ENCODE measurements at regions not wholly inside any gene's neighbourhood (a gene's known extent, or its start where the extent isn't known, plus 50 kb on each side); places are given as distances from the start of the nearest gene placed in this dataset.

- no peak overlapping the region for H3K4me3 ChIP-seq
- no peak for DNase-seq (ENCODE audit: low read depth, low spot score)
- H3K36me3 ChIP-seq (ENCODE audit: insufficient read depth, low read length): no peaks in the 10 kb centered on the region
- H3K9me3 ChIP-seq (ENCODE audit: low read depth, low read length): no peaks in the 10 kb centered on the region
- TF ChIP-seq FOXP2 (optimal IDR thresholded peaks at IDR 0.05; ENCODE audit: control extremely low read depth, extremely low read length, insufficient read depth) (no peak), EZH2 (IDR thresholded peaks at IDR 0.05) (no peak), POLR2AphosphoS5 (IDR thresholded peaks at IDR 0.05; ENCODE audit: borderline replicate concordance, low read depth, low read length) (no peak)
- H3K27ac ChIP-seq: no peak overlapping the region
- H3K9ac ChIP-seq (ENCODE audit: insufficient read length): no peak overlapping the region
Measured at GRCh38 chr4:62475596-62475995, 1275.5 kb downstream of the ADGRL3 start.

GRCh38 chr4:62474802-62475201, 1274.7 kb downstream of the ADGRL3 start:
- H3K9me3 ChIP-seq (ENCODE audit: low read depth, low read length): no peaks in the 10 kb centered on the region
- TF ChIP-seq POLR2AphosphoS5 (IDR thresholded peaks at IDR 0.05; ENCODE audit: borderline replicate concordance, low read depth, low read length) (no peak), FOXP2 (optimal IDR thresholded peaks at IDR 0.05; ENCODE audit: control extremely low read depth, extremely low read length, insufficient read depth) (no peak), EZH2 (IDR thresholded peaks at IDR 0.05) (no peak)
- H3K27ac ChIP-seq: no peak overlapping the region
- DNase-seq (ENCODE audit: low read depth, low spot score): no peak
- H3K9ac ChIP-seq (ENCODE audit: insufficient read length): no peak overlapping the region
- no peaks in the 10 kb centered on the region for H3K36me3 ChIP-seq (ENCODE audit: insufficient read depth, low read length)
- no peak overlapping the region for H3K4me3 ChIP-seq

GRCh38 chr4:62471021-62471420, 1270.9 kb downstream of the ADGRL3 start:
- DNase-seq (ENCODE audit: low read depth, low spot score): no peak
- Histone ChIP-seq H3K9me3 (ENCODE audit: low read depth, low read length) (no peaks in the 10 kb centered on the region), H3K9ac (ENCODE audit: insufficient read length) (no peak overlapping the region), H3K36me3 (ENCODE audit: insufficient read depth, low read length) (no peaks in the 10 kb centered on the region), H3K4me3 (no peak overlapping the region), H3K27ac (no peak overlapping the region)
- TF ChIP-seq EZH2 (IDR thresholded peaks at IDR 0.05) (no peak), FOXP2 (optimal IDR thresholded peaks at IDR 0.05; ENCODE audit: control extremely low read depth, extremely low read length, insufficient read depth) (no peak), POLR2AphosphoS5 (IDR thresholded peaks at IDR 0.05; ENCODE audit: borderline replicate concordance, low read depth, low read length) (no peak)

- H3K36me3 ChIP-seq (ENCODE audit: insufficient read depth, low read length): no peaks in the 10 kb centered on the region
Measured at GRCh38 chr4:62470421-62470983, 1270.4 kb downstream of the ADGRL3 start.

GRCh38 chr4:62470020-62470419, 1269.9 kb downstream of the ADGRL3 start:
- DNase-seq (ENCODE audit: low read depth, low spot score): no peak
- no peaks in the 10 kb centered on the region for H3K36me3 ChIP-seq (ENCODE audit: insufficient read depth, low read length)
- H3K27ac ChIP-seq: no peak overlapping the region
- H3K9ac ChIP-seq (ENCODE audit: insufficient read length): no peak overlapping the region
- no peak overlapping the region for H3K4me3 ChIP-seq
- TF ChIP-seq EZH2 (IDR thresholded peaks at IDR 0.05) (no peak), FOXP2 (optimal IDR thresholded peaks at IDR 0.05; ENCODE audit: control extremely low read depth, extremely low read length, insufficient read depth) (no peak), POLR2AphosphoS5 (IDR thresholded peaks at IDR 0.05; ENCODE audit: borderline replicate concordance, low read depth, low read length) (no peak)
- no peaks in the 10 kb centered on the region for H3K9me3 ChIP-seq (ENCODE audit: low read depth, low read length)

More at GRCh38 chr4:62470421-62470983, 1270.4 kb downstream of the ADGRL3 start:
- no peak overlapping the region for H3K9ac ChIP-seq (ENCODE audit: insufficient read length)
- no peak for DNase-seq (ENCODE audit: low read depth, low spot score)
- TF ChIP-seq FOXP2 (optimal IDR thresholded peaks at IDR 0.05; ENCODE audit: control extremely low read depth, extremely low read length, insufficient read depth) (no peak), POLR2AphosphoS5 (IDR thresholded peaks at IDR 0.05; ENCODE audit: borderline replicate concordance, low read depth, low read length) (no peak), EZH2 (IDR thresholded peaks at IDR 0.05) (no peak)
- no peak overlapping the region for H3K4me3 ChIP-seq
- H3K9me3 ChIP-seq (ENCODE audit: low read depth, low read length): no peaks in the 10 kb centered on the region
- no peak overlapping the region for H3K27ac ChIP-seq

- no peak overlapping the region for H3K27ac ChIP-seq
- TF ChIP-seq EZH2 (IDR thresholded peaks at IDR 0.05): no peak
- no peak for TF ChIP-seq POLR2AphosphoS5 (IDR thresholded peaks at IDR 0.05; ENCODE audit: borderline replicate concordance, low read depth, low read length)
- TF ChIP-seq FOXP2 (optimal IDR thresholded peaks at IDR 0.05; ENCODE audit: control extremely low read depth, extremely low read length, insufficient read depth): no peak
- no peak for DNase-seq (ENCODE audit: low read depth, low spot score)
- no peak overlapping the region for H3K4me3 ChIP-seq
- H3K9ac ChIP-seq (ENCODE audit: insufficient read length): no peak overlapping the region
- no peaks in the 10 kb centered on the region for H3K9me3 ChIP-seq (ENCODE audit: low read depth, low read length)
- H3K36me3 ChIP-seq (ENCODE audit: insufficient read depth, low read length): no peaks in the 10 kb centered on the region
Measured at GRCh38 chr4:62461961-62462360, 1261.8 kb downstream of the ADGRL3 start.

- Histone ChIP-seq H3K9ac (ENCODE audit: insufficient read length) (no peak overlapping the region), H3K4me3 (no peak overlapping the region), H3K27ac (no peak overlapping the region), H3K36me3 (ENCODE audit: insufficient read depth, low read length) (no peaks in the 10 kb centered on the region), H3K9me3 (ENCODE audit: low read depth, low read length) (no peaks in the 10 kb centered on the region)
- TF ChIP-seq FOXP2 (optimal IDR thresholded peaks at IDR 0.05; ENCODE audit: control extremely low read depth, extremely low read length, insufficient read depth): no peak
- no peak for TF ChIP-seq EZH2 (IDR thresholded peaks at IDR 0.05)
- no peak for TF ChIP-seq POLR2AphosphoS5 (IDR thresholded peaks at IDR 0.05; ENCODE audit: borderline replicate concordance, low read depth, low read length)
- DNase-seq (ENCODE audit: low read depth, low spot score): no peak
Measured at GRCh38 chr4:62460329-62460728, 1260.2 kb downstream of the ADGRL3 start.

GRCh38 chr4:62457356-62457755, 1257.2 kb downstream of the ADGRL3 start:
- no peak for DNase-seq (ENCODE audit: low read depth, low spot score)
- no peaks in the 10 kb centered on the region for H3K36me3 ChIP-seq (ENCODE audit: insufficient read depth, low read length)

GRCh38 chr4:62455871-62456270, 1255.7 kb downstream of the ADGRL3 start:
- Histone ChIP-seq H3K27ac (no peak overlapping the region), H3K36me3 (ENCODE audit: insufficient read depth, low read length) (no peaks in the 10 kb centered on the region), H3K9me3 (ENCODE audit: low read depth, low read length) (no peaks in the 10 kb centered on the region), H3K4me3 (no peak overlapping the region), H3K9ac (ENCODE audit: insufficient read length) (no peak overlapping the region)
- TF ChIP-seq FOXP2 (optimal IDR thresholded peaks at IDR 0.05; ENCODE audit: control extremely low read depth, extremely low read length, insufficient read depth) (no peak), POLR2AphosphoS5 (IDR thresholded peaks at IDR 0.05; ENCODE audit: borderline replicate concordance, low read depth, low read length) (no peak), EZH2 (IDR thresholded peaks at IDR 0.05) (no peak)
- DNase-seq (ENCODE audit: low read depth, low spot score): no peak

More at GRCh38 chr4:62457356-62457755, 1257.2 kb downstream of the ADGRL3 start:
- Histone ChIP-seq H3K4me3 (no peak overlapping the region), H3K9me3 (ENCODE audit: low read depth, low read length) (no peaks in the 10 kb centered on the region), H3K27ac (no peak overlapping the region), H3K9ac (ENCODE audit: insufficient read length) (no peak overlapping the region)
- TF ChIP-seq POLR2AphosphoS5 (IDR thresholded peaks at IDR 0.05; ENCODE audit: borderline replicate concordance, low read depth, low read length) (no peak), EZH2 (IDR thresholded peaks at IDR 0.05) (no peak), FOXP2 (optimal IDR thresholded peaks at IDR 0.05; ENCODE audit: control extremely low read depth, extremely low read length, insufficient read depth) (no peak)

All from SK-N-MC (cell line).